ENCODE measurements at regions not wholly inside any gene's neighbourhood (a gene's known extent, or its start where the extent isn't known, plus 50 kb on each side); places are given as distances from the start of the nearest gene placed in this dataset.

GRCh38 chr7:49669285-49669684, 104.2 kb upstream of the VWC2 start:
- Histone ChIP-seq H2AK5ac (ENCODE audit: low read depth, low read length) (no peak overlapping the region), H2BK120ac (ENCODE audit: low read depth, low read length) (no peak overlapping the region), H3K23ac (ENCODE audit: low read depth, low read length, poor library complexity) (no peak overlapping the region), H3K14ac (ENCODE audit: low read length) (no peak overlapping the region), H2AFZ (ENCODE audit: low read length) (no peak overlapping the region), H3K4me1 (ENCODE audit: control insufficient read depth in 2 of 2, insufficient read depth in 1 of 2, low read depth in 1 of 2, low read length in 2 of 2) (peaks cover 0 to 2% of the 10 kb centered on the region in 2 donors), H3K36me3 (replicated peaks in 1 of 2; ENCODE audit: control insufficient read depth in 2 of 2, insufficient read depth in 2 of 2, low read length in 2 of 2) (no peaks in the 10 kb centered on the region), H3K4me2 (ENCODE audit: insufficient read depth, low read length, poor library complexity, severe bottlenecking) (no peak overlapping the region), H2BK5ac (ENCODE audit: low read length) (no peak overlapping the region), H2BK15ac (ENCODE audit: low read length) (no peak overlapping the region), H3K79me1 (ENCODE audit: low read depth, low read length) (no peaks in the 10 kb centered on the region), H3K4me3 (ENCODE audit: low read length in 2 of 2) (no peak overlapping the region), H4K91ac (ENCODE audit: low read depth, low read length, poor library complexity) (no peak overlapping the region), H3K18ac (ENCODE audit: low read length) (no peak overlapping the region), H3K9ac (ENCODE audit: low read depth, low read length, poor library complexity) (no peak overlapping the region), H2BK12ac (ENCODE audit: low read length) (no peak overlapping the region), H3K27me3 (ENCODE audit: control insufficient read depth in 3 of 3, insufficient read depth in 3 of 3, low read depth in 1 of 3, low read length in 3 of 3) (no peaks in the 10 kb centered on the region), H3K27ac (replicated peaks; ENCODE audit: low read length) (no peak overlapping the region), H3K9me3 (replicated peaks in 1 of 2; ENCODE audit: control insufficient read depth in 2 of 2, insufficient read depth in 1 of 2, low read depth in 1 of 2, low read length in 2 of 2) (no peaks in the 10 kb centered on the region), H4K8ac (ENCODE audit: low read depth, low read length) (no peak overlapping the region), H3K4ac (ENCODE audit: low read length) (no peak overlapping the region)
- no peak for DNase-seq (ENCODE audit: low spot score)
- WGBS, 2 donors (ENCODE audit: extremely low coverage in 2 of 2, insufficient read length in 2 of 2, insufficient replicate concordance in 1 of 2) = no CpG with 5 or more reads among the region's 1 CpG

GRCh38 chr7:49669692-49670260, 103.7 kb upstream of the VWC2 start:
- no peak overlapping the region for H3K9ac ChIP-seq (ENCODE audit: low read depth, low read length, poor library complexity)
- no peak overlapping the region for H3K14ac ChIP-seq (ENCODE audit: low read length)
- H3K79me1 ChIP-seq (ENCODE audit: low read depth, low read length) = no peaks in the 10 kb centered on the region
- peak overlapping the region; percentile 3 for H4K8ac ChIP-seq (ENCODE audit: low read depth, low read length)
- H2AK5ac ChIP-seq (ENCODE audit: low read depth, low read length) = peak overlapping the region; percentile 3
- no peak overlapping the region for H2BK5ac ChIP-seq (ENCODE audit: low read length)
- no peak overlapping the region for H2AFZ ChIP-seq (ENCODE audit: low read length)
- no peak overlapping the region for H4K91ac ChIP-seq (ENCODE audit: low read depth, low read length, poor library complexity)
- DNase-seq (ENCODE audit: low spot score) = no peak
- no peak overlapping the region for H3K23ac ChIP-seq (ENCODE audit: low read depth, low read length, poor library complexity)
- no peak overlapping the region for H3K27ac ChIP-seq (replicated peaks; ENCODE audit: low read length)
- peak overlapping the region; percentile 57 for H3K18ac ChIP-seq (ENCODE audit: low read length)
- H2BK120ac ChIP-seq (ENCODE audit: low read depth, low read length) = no peak overlapping the region
- WGBS, 2 donors (ENCODE audit: extremely low coverage in 2 of 2, insufficient read length in 2 of 2, insufficient replicate concordance in 1 of 2) = no CpG with 5 or more reads among the region's 16 CpGs
- no peak overlapping the region for H3K4me3 ChIP-seq (ENCODE audit: low read length in 2 of 2)
- no peaks in the 10 kb centered on the region for H3K36me3 ChIP-seq (replicated peaks in 1 of 2; ENCODE audit: control insufficient read depth in 2 of 2, insufficient read depth in 2 of 2, low read length in 2 of 2)
- no peaks in the 10 kb centered on the region for H3K27me3 ChIP-seq (ENCODE audit: control insufficient read depth in 3 of 3, insufficient read depth in 3 of 3, low read depth in 1 of 3, low read length in 3 of 3)
- H3K4me2 ChIP-seq (ENCODE audit: insufficient read depth, low read length, poor library complexity, severe bottlenecking) = no peak overlapping the region
- no peak overlapping the region for H2BK15ac ChIP-seq (ENCODE audit: low read length)
- no peaks in the 10 kb centered on the region for H3K9me3 ChIP-seq (replicated peaks in 1 of 2; ENCODE audit: control insufficient read depth in 2 of 2, insufficient read depth in 1 of 2, low read depth in 1 of 2, low read length in 2 of 2)
- H2BK12ac ChIP-seq (ENCODE audit: low read length) = no peak overlapping the region
- peaks cover 0 to 2% of the 10 kb centered on the region in 2 donors for H3K4me1 ChIP-seq (ENCODE audit: control insufficient read depth in 2 of 2, insufficient read depth in 1 of 2, low read depth in 1 of 2, low read length in 2 of 2)
- no peak overlapping the region for H3K4ac ChIP-seq (ENCODE audit: low read length)

GRCh38 chr7:49670991-49671390, 102.4 kb upstream of the VWC2 start:
- Histone ChIP-seq H3K9ac (ENCODE audit: low read depth, low read length, poor library complexity) (no peak overlapping the region), H3K14ac (ENCODE audit: low read length) (no peak overlapping the region), H2AK5ac (ENCODE audit: low read depth, low read length) (no peak overlapping the region), H2AFZ (ENCODE audit: low read length) (no peak overlapping the region), H3K79me1 (ENCODE audit: low read depth, low read length) (no peaks in the 10 kb centered on the region), H2BK5ac (ENCODE audit: low read length) (no peak overlapping the region), H4K8ac (ENCODE audit: low read depth, low read length) (no peak overlapping the region), H3K4me1 (ENCODE audit: control insufficient read depth in 2 of 2, insufficient read depth in 1 of 2, low read depth in 1 of 2, low read length in 2 of 2) (peaks cover 0 to 2% of the 10 kb centered on the region in 2 donors), H3K18ac (ENCODE audit: low read length) (peak overlapping the region; percentile 53), H3K9me3 (replicated peaks in 1 of 2; ENCODE audit: control insufficient read depth in 2 of 2, insufficient read depth in 1 of 2, low read depth in 1 of 2, low read length in 2 of 2) (no peaks in the 10 kb centered on the region), H3K23ac (ENCODE audit: low read depth, low read length, poor library complexity) (no peak overlapping the region), H4K91ac (ENCODE audit: low read depth, low read length, poor library complexity) (no peak overlapping the region), H3K4me2 (ENCODE audit: insufficient read depth, low read length, poor library complexity, severe bottlenecking) (no peak overlapping the region), H2BK15ac (ENCODE audit: low read length) (peak overlapping the region; percentile 15), H2BK120ac (ENCODE audit: low read depth, low read length) (no peak overlapping the region), H3K4me3 (ENCODE audit: low read length in 2 of 2) (no peak overlapping the region), H3K27me3 (ENCODE audit: control insufficient read depth in 3 of 3, insufficient read depth in 3 of 3, low read depth in 1 of 3, low read length in 3 of 3) (no peaks in the 10 kb centered on the region), H3K36me3 (replicated peaks in 1 of 2; ENCODE audit: control insufficient read depth in 2 of 2, insufficient read depth in 2 of 2, low read length in 2 of 2) (no peaks in the 10 kb centered on the region), H3K27ac (replicated peaks; ENCODE audit: low read length) (no peak overlapping the region), H3K4ac (ENCODE audit: low read length) (no peak overlapping the region), H2BK12ac (ENCODE audit: low read length) (no peak overlapping the region)
- WGBS, 2 donors (ENCODE audit: extremely low coverage in 2 of 2, insufficient read length in 2 of 2, insufficient replicate concordance in 1 of 2) = no CpG with 5 or more reads among the region's 4 CpGs
- no peak for DNase-seq (ENCODE audit: low spot score)

GRCh38 chr7:49692516-49692915, 80.9 kb upstream of the VWC2 start:
- H3K9ac ChIP-seq (ENCODE audit: low read depth, low read length, poor library complexity) = no peak overlapping the region
- H3K36me3 ChIP-seq (replicated peaks in 1 of 2; ENCODE audit: control insufficient read depth in 2 of 2, insufficient read depth in 2 of 2, low read length in 2 of 2) = no peaks in the 10 kb centered on the region
- H2BK120ac ChIP-seq (ENCODE audit: low read depth, low read length) = no peak overlapping the region
- no peak overlapping the region for H3K27ac ChIP-seq (replicated peaks; ENCODE audit: low read length)
- H3K23ac ChIP-seq (ENCODE audit: low read depth, low read length, poor library complexity) = no peak overlapping the region
- H2AK5ac ChIP-seq (ENCODE audit: low read depth, low read length) = no peak overlapping the region
- H2AFZ ChIP-seq (ENCODE audit: low read length) = no peak overlapping the region
- no peak overlapping the region for H2BK5ac ChIP-seq (ENCODE audit: low read length)
- H3K14ac ChIP-seq (ENCODE audit: low read length) = no peak overlapping the region
- no peaks in the 10 kb centered on the region for H3K79me1 ChIP-seq (ENCODE audit: low read depth, low read length)
- no peak overlapping the region for H3K4ac ChIP-seq (ENCODE audit: low read length)
- no peaks in the 10 kb centered on the region for H3K4me1 ChIP-seq (ENCODE audit: control insufficient read depth in 2 of 2, insufficient read depth in 1 of 2, low read depth in 1 of 2, low read length in 2 of 2)
- no peak overlapping the region for H3K4me2 ChIP-seq (ENCODE audit: insufficient read depth, low read length, poor library complexity, severe bottlenecking)
- H3K4me3 ChIP-seq (ENCODE audit: low read length in 2 of 2) = no peak overlapping the region
- H3K27me3 ChIP-seq (ENCODE audit: control insufficient read depth in 3 of 3, insufficient read depth in 3 of 3, low read depth in 1 of 3, low read length in 3 of 3) = no peaks in the 10 kb centered on the region
- no peak overlapping the region for H2BK15ac ChIP-seq (ENCODE audit: low read length)
- H4K91ac ChIP-seq (ENCODE audit: low read depth, low read length, poor library complexity) = no peak overlapping the region
- no peaks in the 10 kb centered on the region for H3K9me3 ChIP-seq (replicated peaks in 1 of 2; ENCODE audit: control insufficient read depth in 2 of 2, insufficient read depth in 1 of 2, low read depth in 1 of 2, low read length in 2 of 2)
- no peak overlapping the region for H3K18ac ChIP-seq (ENCODE audit: low read length)
- no peak for DNase-seq (ENCODE audit: low spot score)
- no CpG with 5 or more reads among the region's 2 CpGs for WGBS, 2 donors (ENCODE audit: extremely low coverage in 2 of 2, insufficient read length in 2 of 2, insufficient replicate concordance in 1 of 2)
- H4K8ac ChIP-seq (ENCODE audit: low read depth, low read length) = no peak overlapping the region
- H2BK12ac ChIP-seq (ENCODE audit: low read length) = no peak overlapping the region

All from neuronal stem cell (in vitro differentiated cells).